ENCODE measurements at regions not wholly inside any gene's neighbourhood (a gene's known extent, or its start where the extent isn't known, plus 50 kb on each side); places are given as distances from the start of the nearest gene placed in this dataset.

DNA sequence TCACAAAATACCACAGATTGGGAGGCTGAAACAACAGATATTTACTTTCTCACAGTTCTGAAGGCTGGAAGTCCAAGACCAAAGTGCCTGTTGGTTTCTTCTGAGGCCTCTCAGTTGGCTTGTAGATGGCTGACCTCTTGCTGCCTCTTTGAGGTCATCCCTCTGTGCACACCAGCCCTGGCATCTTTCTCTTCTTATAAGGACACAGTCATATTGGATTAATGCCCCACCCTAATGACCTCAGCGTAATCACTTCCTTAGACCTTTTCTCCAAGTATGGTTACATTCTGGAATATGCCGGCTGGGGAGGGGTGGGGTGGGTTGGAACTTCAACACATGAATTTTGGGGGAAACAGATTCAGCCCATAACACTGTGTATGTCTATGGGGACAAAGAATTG lies 116.2 kb upstream of the LNX1 start:
- H3K27ac Mint-ChIP-seq: no peak overlapping the region
- DNase-seq (ENCODE audit: low spot score, unreplicated experiment): no peak
- TF ChIP-seq, protein P1, sequence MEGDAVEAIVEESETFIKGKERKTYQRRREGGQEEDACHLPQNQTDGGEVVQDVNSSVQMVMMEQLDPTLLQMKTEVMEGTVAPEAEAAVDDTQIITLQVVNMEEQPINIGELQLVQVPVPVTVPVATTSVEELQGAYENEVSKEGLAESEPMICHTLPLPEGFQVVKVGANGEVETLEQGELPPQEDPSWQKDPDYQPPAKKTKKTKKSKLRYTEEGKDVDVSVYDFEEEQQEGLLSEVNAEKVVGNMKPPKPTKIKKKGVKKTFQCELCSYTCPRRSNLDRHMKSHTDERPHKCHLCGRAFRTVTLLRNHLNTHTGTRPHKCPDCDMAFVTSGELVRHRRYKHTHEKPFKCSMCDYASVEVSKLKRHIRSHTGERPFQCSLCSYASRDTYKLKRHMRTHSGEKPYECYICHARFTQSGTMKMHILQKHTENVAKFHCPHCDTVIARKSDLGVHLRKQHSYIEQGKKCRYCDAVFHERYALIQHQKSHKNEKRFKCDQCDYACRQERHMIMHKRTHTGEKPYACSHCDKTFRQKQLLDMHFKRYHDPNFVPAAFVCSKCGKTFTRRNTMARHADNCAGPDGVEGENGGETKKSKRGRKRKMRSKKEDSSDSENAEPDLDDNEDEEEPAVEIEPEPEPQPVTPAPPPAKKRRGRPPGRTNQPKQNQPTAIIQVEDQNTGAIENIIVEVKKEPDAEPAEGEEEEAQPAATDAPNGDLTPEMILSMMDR (IDR thresholded peaks at IDR 0.05; ENCODE audit: unreplicated experiment): no peak
- no peaks in the 10 kb centered on the region for H3K36me3 Mint-ChIP-seq (ENCODE audit: insufficient read depth)
- H3K27me3 Mint-ChIP-seq: peaks cover 11% of the 10 kb centered on the region
- peaks cover 5% of the 10 kb centered on the region for H3K4me1 Mint-ChIP-seq (ENCODE audit: low read depth)
- no peak overlapping the region for H3K4me3 Mint-ChIP-seq (ENCODE audit: low read depth)
- no peaks in the 10 kb centered on the region for H3K9me3 Mint-ChIP-seq (ENCODE audit: low read depth)

DNA sequence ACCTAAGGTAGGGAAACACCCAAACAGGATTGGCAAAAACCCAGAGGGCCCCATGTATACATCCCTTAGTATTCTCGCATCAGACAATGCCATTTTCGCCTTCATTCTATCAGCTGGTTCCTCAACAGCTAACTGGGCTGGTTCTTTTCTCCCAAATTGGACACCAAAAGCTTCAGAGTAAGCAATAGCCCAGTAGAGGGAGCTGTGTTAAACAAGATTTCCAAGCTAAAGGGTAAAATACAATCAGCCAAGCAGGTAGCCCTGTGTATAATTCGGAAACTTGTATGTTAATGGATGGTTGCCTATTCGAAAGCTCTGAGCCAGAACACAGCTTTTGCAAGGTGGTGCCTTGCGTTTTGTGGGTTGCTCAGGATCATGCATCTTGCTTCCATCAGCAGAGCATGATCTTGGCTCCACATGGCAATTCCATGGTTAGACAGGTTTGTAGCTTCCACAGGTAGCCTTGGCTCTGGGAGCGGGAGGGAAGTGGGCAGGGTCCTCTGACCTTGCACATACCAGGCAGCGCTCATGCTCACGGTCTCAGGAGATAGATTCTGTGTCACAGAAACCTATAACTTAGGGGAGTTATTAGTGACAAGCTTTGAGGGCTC lies 115.2 kb upstream of the LNX1 start:
- DNase-seq (ENCODE audit: low spot score, unreplicated experiment): no peak
- Mint-ChIP-seq H3K27ac (no peak overlapping the region), H3K27me3 (peaks cover 7% of the 10 kb centered on the region)

DNA sequence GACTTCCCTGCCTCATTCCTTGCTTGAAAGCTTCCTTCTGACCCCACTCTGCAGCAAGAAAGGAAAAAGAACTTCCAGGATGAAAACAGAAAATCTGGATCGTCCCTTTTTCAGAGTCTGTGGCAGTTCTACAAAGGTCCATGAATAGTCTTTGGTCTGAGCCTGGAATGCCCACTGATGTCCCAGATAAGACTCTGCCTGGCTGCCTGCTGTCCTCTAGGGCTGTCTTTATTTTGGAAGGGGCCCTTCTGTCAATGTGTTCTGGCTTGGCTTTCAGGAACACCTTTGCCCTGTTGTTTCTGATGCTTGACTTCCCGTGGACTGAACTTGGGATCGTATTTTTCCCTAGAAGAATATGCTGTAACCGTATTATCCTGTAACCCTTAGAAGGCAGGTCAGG lies 114.7 kb upstream of the LNX1 start:
- peaks cover 11% of the 10 kb centered on the region for H3K27me3 Mint-ChIP-seq
- H3K36me3 Mint-ChIP-seq (ENCODE audit: insufficient read depth): no peaks in the 10 kb centered on the region
- TF ChIP-seq, protein P1 (IDR thresholded peaks at IDR 0.05; ENCODE audit: unreplicated experiment): no peak
- no peak for DNase-seq (ENCODE audit: low spot score, unreplicated experiment)
- H3K4me3 Mint-ChIP-seq (ENCODE audit: low read depth): no peak overlapping the region
- H3K27ac Mint-ChIP-seq: no peak overlapping the region
- H3K4me1 Mint-ChIP-seq (ENCODE audit: low read depth): peaks cover 5% of the 10 kb centered on the region
- H3K9me3 Mint-ChIP-seq (ENCODE audit: low read depth): no peaks in the 10 kb centered on the region

More for the DNA sequence above, 115.2 kb upstream of the LNX1 start:
- no peak overlapping the region for H3K4me3 Mint-ChIP-seq (ENCODE audit: low read depth)
- H3K9me3 Mint-ChIP-seq (ENCODE audit: low read depth): no peaks in the 10 kb centered on the region
- no peaks in the 10 kb centered on the region for H3K36me3 Mint-ChIP-seq (ENCODE audit: insufficient read depth)
- H3K4me1 Mint-ChIP-seq (ENCODE audit: low read depth): peaks cover 5% of the 10 kb centered on the region
- TF ChIP-seq, protein P1 (IDR thresholded peaks at IDR 0.05; ENCODE audit: unreplicated experiment): peak; percentile 71

DNA sequence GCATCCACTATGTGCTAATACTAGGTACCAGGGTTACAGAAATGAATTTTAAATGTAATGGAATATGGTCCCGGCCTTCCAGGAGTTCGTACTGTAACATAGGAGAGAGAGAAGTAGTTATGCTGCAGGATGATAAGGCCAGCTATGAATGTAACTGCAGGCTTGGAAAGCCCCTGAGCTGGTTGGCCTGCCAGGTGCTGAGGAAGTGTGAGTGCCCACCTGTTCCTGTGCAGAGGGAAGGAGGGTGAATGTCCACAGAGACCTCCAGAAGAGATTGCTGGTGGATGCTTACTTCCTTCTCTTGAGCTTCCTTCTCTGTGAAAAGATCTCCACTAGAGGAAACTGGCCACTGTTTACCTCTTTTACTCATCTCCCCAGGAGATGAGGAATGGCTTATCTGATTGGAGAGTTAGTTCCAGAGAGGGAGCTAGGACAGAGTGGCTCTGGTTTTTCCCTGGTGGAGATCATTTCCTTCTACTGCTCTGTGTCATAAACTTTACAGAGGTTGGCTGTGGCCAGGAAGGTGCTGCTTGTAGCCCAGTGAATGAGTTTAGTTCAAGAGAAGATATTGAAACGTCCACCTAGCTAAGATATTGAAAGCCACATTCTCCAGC lies 114.0 kb upstream of the LNX1 start:
- Mint-ChIP-seq H3K4me1 (ENCODE audit: low read depth) (peaks cover 5% of the 10 kb centered on the region), H3K27me3 (peaks cover 15% of the 10 kb centered on the region), H3K27ac (no peak overlapping the region), H3K4me3 (ENCODE audit: low read depth) (no peak overlapping the region), H3K9me3 (ENCODE audit: low read depth) (no peaks in the 10 kb centered on the region), H3K36me3 (ENCODE audit: insufficient read depth) (no peaks in the 10 kb centered on the region)
- TF ChIP-seq, protein P1 (IDR thresholded peaks at IDR 0.05; ENCODE audit: unreplicated experiment): no peak
- no peak for DNase-seq (ENCODE audit: low spot score, unreplicated experiment)

DNA sequence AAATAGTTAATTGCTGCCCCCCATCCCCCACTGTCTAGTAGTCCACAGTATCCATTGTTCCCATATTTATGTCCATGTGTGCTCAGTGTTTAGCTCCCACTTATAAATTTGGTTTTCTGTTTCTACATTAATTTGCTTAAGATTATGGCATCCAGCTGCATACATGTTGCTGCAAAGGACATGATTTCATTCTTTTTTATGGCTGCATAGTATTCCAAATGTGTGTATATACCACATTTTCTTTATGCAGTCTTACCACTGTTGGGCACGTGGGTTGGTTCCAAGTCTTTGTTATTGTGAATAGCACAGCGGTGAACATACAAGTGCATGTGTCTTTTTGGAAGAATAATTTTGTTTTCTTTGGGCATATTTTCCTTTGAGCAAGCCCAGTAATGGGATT lies 113.0 kb upstream of the LNX1 start:
- Mint-ChIP-seq H3K27me3 (peaks cover 15% of the 10 kb centered on the region), H3K36me3 (ENCODE audit: insufficient read depth) (no peaks in the 10 kb centered on the region), H3K9me3 (ENCODE audit: low read depth) (no peaks in the 10 kb centered on the region), H3K27ac (no peak overlapping the region), H3K4me3 (ENCODE audit: low read depth) (no peak overlapping the region), H3K4me1 (ENCODE audit: low read depth) (peaks cover 5% of the 10 kb centered on the region)
- no peak for DNase-seq (ENCODE audit: low spot score, unreplicated experiment)
- TF ChIP-seq, protein P1 (IDR thresholded peaks at IDR 0.05; ENCODE audit: unreplicated experiment): no peak
